HEK293T (cell line): ENCODE measurements at regions not wholly inside any gene's neighbourhood (a gene's known extent, or its start where the extent isn't known, plus 50 kb on each side); places are given as distances from the start of the nearest gene placed in this dataset.

Experiments
- BHLHE40 ChIP-seq: fragments of 450-650 bp; IDR thresholded peaks from 2 replicates; pipeline ENCODE4 v1.6.1; 2016; ENCODE audit warnings: mild to moderate bottlenecking, moderate library complexity, borderline replicate concordance
- FOXM1 ChIP-seq: fragments of 450-650 bp; IDR thresholded peaks from 2 replicates; pipeline ENCODE4 v1.6.1; 2017; ENCODE audit warnings: mild to moderate bottlenecking, borderline replicate concordance
- NFRKB ChIP-seq: fragments of 450-650 bp; IDR thresholded peaks from 2 replicates; pipeline ENCODE4 v1.6.1; 2016; ENCODE audit warnings: mild to moderate bottlenecking, moderate library complexity
- SP1 ChIP-seq: fragments of 450-650 bp; IDR thresholded peaks from 2 replicates; pipeline ENCODE4 v1.6.1; 2017

- TF ChIP-seq SP1 (no peak), NFRKB (no peak), BHLHE40 (no peak), FOXM1 (no peak)
These were observed 291.3 kb downstream of the OMA1 start for GRCh38 chr1:58255192-58255591.
